H1 (cell line): ENCODE measurements at regions not wholly inside any gene's neighbourhood (a gene's known extent, or its start where the extent isn't known, plus 50 kb on each side); places are given as distances from the start of the nearest gene placed in this dataset.

Source experiments
- CTCF ChIA-PET: fragments of 300-600 bp; sonication (Branson Sonifier 250); formaldehyde crosslinking; loops from one replicate; lab custom pipeline; 2021; ENCODE audit not compliant: partially characterized antibody; lab: Charles Lee
- POLR2A ChIA-PET: fragments of 300-600 bp; sonication (Branson Sonifier 250); formaldehyde crosslinking; loops from one replicate; lab custom pipeline; 2021; ENCODE audit warnings: inconsistent platforms; ENCODE audit not compliant: partially characterized antibody; lab: Charles Lee
- DNase-seq, 2 experiments: peaks; one replicate each; pipeline versions ENCODE4 v3.0.0 to v3.0.0-alpha.2; 2010 to 2022; ENCODE audit warnings: low spot score in 2 of 2, low read depth in 1 of 2, mixed read lengths in 1 of 2
- FAIRE-seq: peaks from 2 replicates; lab custom pipeline; 2011; peaks lifted over from hg19 to GRCh38; lab: Jason Lieb, UNC
- H2AFZ ChIP-seq: 2 replicates; pipeline ENCODE4 v1.8.1; 2012; ENCODE audit warnings: low read length, inconsistent platforms
- H2AK5ac ChIP-seq: 2 replicates; pipeline ENCODE4 v1.6.1; 2013; ENCODE audit warnings: low read depth, low read length
- H2BK120ac ChIP-seq: replicated peaks from 2 replicates; pipeline ENCODE3; 2013; ENCODE audit warnings: low read depth, low read length, inconsistent platforms
- H2BK12ac ChIP-seq: 2 replicates; pipeline ENCODE4 v1.6.1; 2013; ENCODE audit warnings: low read depth, low read length
- H2BK15ac ChIP-seq: 2 replicates; pipeline ENCODE4 v1.6.1; 2013; ENCODE audit warnings: low read length
- H2BK20ac ChIP-seq: 2 replicates; pipeline ENCODE4 v1.6.1; 2013; ENCODE audit warnings: low read length
- H2BK5ac ChIP-seq: 2 replicates; pipeline ENCODE4 v1.6.1; 2013; ENCODE audit warnings: low read depth, low read length
- H3K14ac ChIP-seq: 2 replicates; pipeline ENCODE4 v1.6.1; 2013; ENCODE audit warnings: inconsistent platforms; ENCODE audit not compliant: insufficient read length
- H3K18ac ChIP-seq: 2 replicates; pipeline ENCODE4 v1.6.1; 2013; ENCODE audit warnings: low read length; ENCODE audit errors: extremely low read depth
- H3K23ac ChIP-seq: 2 replicates; pipeline ENCODE4 v1.6.1; 2013; ENCODE audit warnings: inconsistent platforms; ENCODE audit not compliant: insufficient read length
- H3K23me2 ChIP-seq: 2 replicates; pipeline ENCODE4 v1.6.1; 2013; ENCODE audit warnings: low read depth, low read length
- H3K27ac ChIP-seq: 2 replicates; pipeline ENCODE4 v1.6.1; 2011; ENCODE audit warnings: low read depth, low read length, inconsistent platforms
- H3K27me3 ChIP-seq, 4 experiments: replicated peaks in 1 of 4; 1 replicate in 1 of 4; 2 replicates in 3 of 4; pipeline versions ENCODE4 v1.6.1 to v1.8.1; 2011 to 2013; ENCODE audit warnings: low read length in 3 of 4, mild to moderate bottlenecking in 3 of 4, inconsistent platforms in 2 of 4, mixed read lengths in 2 of 4, moderate library complexity in 1 of 4; ENCODE audit not compliant: control insufficient read depth in 3 of 4, insufficient read depth in 3 of 4; ENCODE audit errors: extremely low read depth in 1 of 4
- H3K36me3 ChIP-seq, 4 experiments: 2 replicates each; pipeline versions ENCODE4 v1.6.1 to v1.8.1; 2011 to 2013; ENCODE audit warnings: mild to moderate bottlenecking in 4 of 4, low read length in 3 of 4, moderate library complexity in 2 of 4, control low read depth in 1 of 4, inconsistent platforms in 1 of 4; ENCODE audit not compliant: insufficient read depth in 4 of 4, control insufficient read depth in 2 of 4
- H3K4ac ChIP-seq: replicated peaks from 2 replicates; pipeline ENCODE3; 2013; ENCODE audit warnings: low read length, low read depth, mixed read lengths, inconsistent platforms; ENCODE audit not compliant: insufficient read length
- H3K4me1 ChIP-seq, 4 experiments: replicated peaks in 1 of 4; 1 replicate in 1 of 4; 2 replicates in 3 of 4; pipeline versions ENCODE4 v1.6.1 to v1.8.1; 2011 to 2013; ENCODE audit warnings: low read length in 3 of 4, inconsistent platforms in 2 of 4, mixed read lengths in 1 of 4; ENCODE audit not compliant: insufficient read depth in 4 of 4, control insufficient read depth in 3 of 4
- H3K4me2 ChIP-seq, 2 experiments: 2 replicates each; pipeline versions ENCODE4 v1.6.1 to v1.8.1; 2011 to 2013; ENCODE audit warnings: low read depth in 2 of 2, low read length in 2 of 2, control low read depth in 1 of 2, inconsistent platforms in 1 of 2, mild to moderate bottlenecking in 1 of 2; ENCODE audit not compliant: insufficient read depth in 1 of 2
- H3K4me3 ChIP-seq, 4 experiments: fragments of 200-600, 300-600 bp in 1 of 4; sonication (generic), shearing (Covaris generic), sonication (Bioruptor Twin) in 1 of 4; 2 replicates each; pipeline versions ENCODE4 v1.5.1 to v1.8.1; 2011 to 2016; ENCODE audit warnings: low read length in 4 of 4, low read depth in 3 of 4, control low read depth in 2 of 4, inconsistent platforms in 2 of 4, mild to moderate bottlenecking in 2 of 4, mixed read lengths in 1 of 4, moderate library complexity in 1 of 4; ENCODE audit not compliant: insufficient read depth in 2 of 4; ENCODE audit errors: extremely low read depth in 1 of 4
- H3K56ac ChIP-seq: replicated peaks from 2 replicates; pipeline ENCODE3; 2013; ENCODE audit warnings: low read depth, mild to moderate bottlenecking, mixed read lengths, low read length, inconsistent platforms; ENCODE audit not compliant: insufficient read length
- H3K79me1 ChIP-seq: 2 replicates; pipeline ENCODE4 v1.6.1; 2013; ENCODE audit warnings: low read depth, low read length, control low read depth
- H3K79me2 ChIP-seq, 2 experiments: 2 replicates each; pipeline versions ENCODE4 v1.6.1 to v1.8.1; 2012 to 2013; ENCODE audit warnings: low read length in 2 of 2, mild to moderate bottlenecking in 2 of 2, inconsistent platforms in 1 of 2; ENCODE audit not compliant: insufficient read depth in 2 of 2, control insufficient read depth in 1 of 2
- H3K9ac ChIP-seq, 4 experiments: replicated peaks in 1 of 4; 1 replicate in 1 of 4; 2 replicates in 3 of 4; pipeline versions ENCODE4 v1.6.1 to v1.8.1; 2011 to 2013; ENCODE audit warnings: low read depth in 3 of 4, low read length in 3 of 4, control low read depth in 2 of 4, mild to moderate bottlenecking in 2 of 4, moderate library complexity in 2 of 4, inconsistent platforms in 1 of 4; ENCODE audit errors: extremely low read depth in 1 of 4
- H3K9me3 ChIP-seq, 2 experiments: 2 replicates each; pipeline versions ENCODE4 v1.6.1 to v1.8.1; 2012 to 2013; ENCODE audit warnings: mild to moderate bottlenecking in 2 of 2, moderate library complexity in 2 of 2, control low read depth in 1 of 2, inconsistent platforms in 1 of 2, low read depth in 1 of 2, low read length in 1 of 2, mixed read lengths in 1 of 2; ENCODE audit not compliant: insufficient read depth in 2 of 2
- H4K20me1 ChIP-seq, 2 experiments: replicated peaks in 1 of 2; 2 replicates each; pipeline versions ENCODE3 to v1.8.1; 2011 to 2013; ENCODE audit warnings: inconsistent platforms in 2 of 2, low read length in 2 of 2, mild to moderate bottlenecking in 1 of 2; ENCODE audit not compliant: insufficient read depth in 2 of 2, control insufficient read depth in 1 of 2
- H4K5ac ChIP-seq: 2 replicates; pipeline ENCODE4 v1.6.1; 2013; ENCODE audit warnings: low read length, low read depth, mixed read lengths, inconsistent platforms; ENCODE audit not compliant: insufficient read length
- H4K8ac ChIP-seq: 2 replicates; pipeline ENCODE4 v1.8.0; 2013; ENCODE audit warnings: mild to moderate bottlenecking, moderate library complexity, low read length, inconsistent platforms; ENCODE audit not compliant: insufficient read depth; ENCODE audit errors: extremely low read depth
- H4K91ac ChIP-seq: replicated peaks from 2 replicates; pipeline ENCODE3; 2013; ENCODE audit warnings: low read length, mixed read lengths, inconsistent platforms; ENCODE audit not compliant: insufficient read length
- BCL11A ChIP-seq, 2 experiments: IDR thresholded peaks; one replicate each; pipeline ENCODE4 v1.6.1; 2011; ENCODE audit warnings: low read depth in 2 of 2, low read length in 2 of 2, mild to moderate bottlenecking in 2 of 2
- CEBPB ChIP-seq: IDR thresholded peaks from 2 replicates; pipeline ENCODE4 v1.6.1; 2012; ENCODE audit warnings: low read depth, low read length
- EGR1 ChIP-seq: IDR thresholded peaks from 2 replicates; pipeline ENCODE4 v1.6.1; 2011; ENCODE audit warnings: low read depth, low read length, borderline replicate concordance
- EP300 ChIP-seq, 2 experiments: IDR thresholded peaks; 1 replicate in 1 of 2; 2 replicates in 1 of 2; pipeline ENCODE4 v1.6.1; 2011 to 2012; ENCODE audit warnings: low read depth in 2 of 2, low read length in 2 of 2, mild to moderate bottlenecking in 2 of 2, borderline replicate concordance in 1 of 2, inconsistent platforms in 1 of 2, moderate library complexity in 1 of 2
- GABPA ChIP-seq: IDR thresholded peaks from 2 replicates; pipeline ENCODE4 v1.6.1; 2011; ENCODE audit warnings: mild to moderate bottlenecking, low read length, moderate library complexity, borderline replicate concordance; ENCODE audit not compliant: insufficient read depth
- PHF8 ChIP-seq: fragments of 200-600 bp; sonication (generic); conservative IDR thresholded peaks from 2 replicates; pipeline ENCODE4 v1.7.1; 2012; ENCODE audit warnings: low read depth, mild to moderate bottlenecking, inconsistent platforms, low read length, moderate library complexity
- RNF2 ChIP-seq: fragments of 200-900, 300-1000 bp; sonication (generic); IDR thresholded peaks from 2 replicates; pipeline ENCODE4 v1.7.1; 2016; ENCODE audit warnings: borderline replicate concordance, low read depth, mild to moderate bottlenecking, antibody characterized with exemption, low read length; ENCODE audit not compliant: poor library complexity, severe bottlenecking; ENCODE audit errors: missing control alignments
- SAP30 ChIP-seq: fragments of 300-600 bp; sonication (generic); IDR thresholded peaks from 2 replicates; pipeline ENCODE4 v1.7.1; 2012; ENCODE audit warnings: low read length, moderate library complexity, mild to moderate bottlenecking, inconsistent platforms; ENCODE audit not compliant: insufficient read depth, insufficient replicate concordance
- SIX5 ChIP-seq: IDR thresholded peaks from 2 replicates; pipeline ENCODE4 v1.6.1; 2011; ENCODE audit warnings: mild to moderate bottlenecking, low read depth, low read length
- SP1 ChIP-seq: IDR thresholded peaks from 2 replicates; pipeline ENCODE4 v1.6.1; 2011; ENCODE audit warnings: low read depth, low read length
- SP2 ChIP-seq: IDR thresholded peaks from 2 replicates; pipeline ENCODE4 v1.6.1; 2012; ENCODE audit warnings: mild to moderate bottlenecking, low read length, inconsistent platforms
- SP4 ChIP-seq: IDR thresholded peaks from 2 replicates; pipeline ENCODE4 v1.6.1; 2012; ENCODE audit warnings: low read length, inconsistent platforms
- WGBS, 2 experiments: shearing (Covaris generic) in 1 of 2; methylation state at CpG; one replicate each; pipeline versions ENCODE4 v1.1.6 to v1.1.7; 2013 to 2015; ENCODE audit warnings: low lambda C conversion rate in 2 of 2, mixed read lengths in 2 of 2, inconsistent platforms in 1 of 2, low coverage in 1 of 2, missing lambda C conversion rate in 1 of 2; ENCODE audit not compliant: insufficient replicate concordance in 2 of 2, insufficient coverage in 1 of 2, insufficient read length in 1 of 2; ENCODE audit errors: extremely low coverage in 1 of 2, missing lambda C conversion rate in 1 of 2; 5-methylcytosine and 5-hydroxymethylcytosine counted together
- TF ChIP-seq, protein P1 (sequence below): IDR thresholded peaks from 2 replicates; pipeline ENCODE4 v1.6.1; 2011; ENCODE audit warnings: low read depth, mild to moderate bottlenecking, low read length; ENCODE audit not compliant: insufficient read depth
- TF ChIP-seq, protein P2 (sequence below): IDR thresholded peaks from 2 replicates; pipeline ENCODE4 v1.6.1; 2012; ENCODE audit warnings: inconsistent platforms

DNA sequence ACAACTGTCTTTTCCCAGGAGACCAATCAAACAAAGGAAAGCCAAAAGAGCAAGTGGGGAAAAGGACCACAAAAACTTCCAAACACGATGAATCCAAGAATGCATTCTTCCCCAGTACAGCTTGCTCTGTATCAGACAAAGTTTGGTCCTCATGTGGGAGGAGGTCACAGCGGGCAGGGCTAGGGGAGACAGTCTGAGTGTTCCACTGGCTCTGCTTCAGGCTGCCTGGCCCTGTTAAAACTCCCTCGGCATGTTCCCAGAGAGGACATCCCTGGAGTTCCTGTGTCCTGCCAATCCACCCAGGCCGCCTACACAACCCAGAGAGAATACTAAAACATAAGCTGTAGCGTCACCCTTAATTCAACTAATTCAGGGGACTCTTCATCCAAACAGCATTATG lies 415.1 kb upstream of the DYNLRB2 start:
- no peak overlapping the region for H3K4ac ChIP-seq
- H3K4me2 ChIP-seq, result no peak overlapping the region
- H3K36me3 ChIP-seq, result no peaks in the 10 kb centered on the region
- no peak overlapping the region for H3K56ac ChIP-seq
- H2BK20ac ChIP-seq, result no peak overlapping the region
- no peak overlapping the region for H3K14ac ChIP-seq
- H3K23ac ChIP-seq, result no peak overlapping the region
- no peak overlapping the region for H2BK120ac ChIP-seq
- no peak overlapping the region for H2BK12ac ChIP-seq
- no peaks in the 10 kb centered on the region for H3K9me3 ChIP-seq
- H3K18ac ChIP-seq, result no peak overlapping the region
- H3K23me2 ChIP-seq, result no peaks in the 10 kb centered on the region
- H3K27ac ChIP-seq, result no peak overlapping the region
- no peak overlapping the region for H2BK15ac ChIP-seq
- no peak overlapping the region for H2AK5ac ChIP-seq
- no peaks in the 10 kb centered on the region for H3K79me1 ChIP-seq
- no peak overlapping the region for H3K9ac ChIP-seq
- no peak overlapping the region for H4K8ac ChIP-seq
- no peaks in the 10 kb centered on the region for H3K27me3 ChIP-seq
- FAIRE-seq (no peak), DNase-seq (no peak)
- no peak overlapping the region for H3K4me3 ChIP-seq
- H2BK5ac ChIP-seq, result no peak overlapping the region
- H4K5ac ChIP-seq, result no peak overlapping the region
- CTCF ChIA-PET, result no interaction called here
- no peak overlapping the region for H2AFZ ChIP-seq
- POLR2A ChIA-PET, result no interaction called here
- WGBS, 2 experiments, result 96% methylated on average over 5 of the region's 5 CpGs; no CpG with 5 or more reads in 1 of the 2 experiments
- H3K79me2 ChIP-seq, result no peaks in the 10 kb centered on the region
- no peaks in the 10 kb centered on the region for H3K4me1 ChIP-seq
- H4K91ac ChIP-seq, result no peak overlapping the region
- no peaks in the 10 kb centered on the region for H4K20me1 ChIP-seq
- TF ChIP-seq EP300 (IDR thresholded peaks at IDR 0.05; ENCODE audit: borderline replicate concordance in 1 of 2, low read depth in 2 of 2, low read length in 2 of 2) (no peak), EGR1 (no peak), SAP30 (no peak), BCL11A (IDR thresholded peaks at IDR 0.05; ENCODE audit: low read depth in 2 of 2, low read length in 2 of 2) (no peak), PHF8 (no peak), SIX5 (no peak), SP1 (no peak), RNF2 (no peak), SP2 (no peak), SP4 (no peak), CEBPB (no peak), GABPA (no peak)
- TF ChIP-seq, protein P1, sequence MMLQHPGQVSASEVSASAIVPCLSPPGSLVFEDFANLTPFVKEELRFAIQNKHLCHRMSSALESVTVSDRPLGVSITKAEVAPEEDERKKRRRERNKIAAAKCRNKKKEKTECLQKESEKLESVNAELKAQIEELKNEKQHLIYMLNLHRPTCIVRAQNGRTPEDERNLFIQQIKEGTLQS, result no peak
- TF ChIP-seq, protein P2, sequence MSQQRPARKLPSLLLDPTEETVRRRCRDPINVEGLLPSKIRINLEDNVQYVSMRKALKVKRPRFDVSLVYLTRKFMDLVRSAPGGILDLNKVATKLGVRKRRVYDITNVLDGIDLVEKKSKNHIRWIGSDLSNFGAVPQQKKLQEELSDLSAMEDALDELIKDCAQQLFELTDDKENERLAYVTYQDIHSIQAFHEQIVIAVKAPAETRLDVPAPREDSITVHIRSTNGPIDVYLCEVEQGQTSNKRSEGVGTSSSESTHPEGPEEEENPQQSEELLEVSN, result no peak
